ENCODE measurements at regions not wholly inside any gene's neighbourhood (a gene's known extent, or its start where the extent isn't known, plus 50 kb on each side); places are given as distances from the start of the nearest gene placed in this dataset.
"Not testable (repeated sequence)": the region's sequence is repeated elsewhere in the genome, so short reads cannot be mapped to it uniquely, and the experiment has no call there.

DNA sequence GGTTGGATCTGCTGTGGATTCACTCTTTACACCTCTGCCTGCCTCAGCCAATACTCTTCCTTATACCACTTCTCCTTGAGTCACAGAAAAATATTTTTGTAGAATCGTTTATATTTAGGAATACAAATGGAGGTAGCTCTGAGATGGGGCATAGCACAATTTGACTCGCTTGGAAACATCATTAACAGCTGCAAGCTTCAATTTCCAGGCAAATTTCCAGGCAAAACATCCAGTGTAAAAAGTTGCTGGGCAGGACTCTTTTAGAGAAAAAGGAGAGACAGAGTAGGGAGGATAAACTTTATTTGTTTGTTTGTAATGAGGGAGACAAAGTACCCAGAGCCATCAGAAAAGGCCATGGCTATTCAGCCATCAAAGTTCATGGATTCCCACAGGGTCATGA, 74.4 kb upstream of the SOX11 start:
- DNase-seq (ENCODE audit: low spot score): no peak

DNA sequence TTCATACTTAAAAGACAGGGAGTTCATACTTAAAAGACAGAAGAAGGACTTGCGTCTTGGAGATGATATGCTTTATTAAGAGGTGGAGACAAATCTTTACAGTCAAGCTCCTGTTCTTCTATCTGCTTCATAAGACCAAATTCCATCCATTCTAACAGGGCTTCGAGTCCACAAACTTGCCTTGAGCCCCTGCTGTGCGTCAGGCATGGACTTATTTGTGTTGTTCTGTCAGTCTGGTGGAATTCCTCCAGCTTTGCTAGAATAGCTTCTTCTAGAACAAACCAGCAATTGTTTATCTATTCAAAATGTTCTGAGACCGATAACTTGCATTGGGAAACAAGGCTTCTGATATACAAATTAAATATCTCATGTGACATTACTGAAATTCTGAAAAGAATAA, 73.9 kb upstream of the SOX11 start:
- DNase-seq (ENCODE audit: low spot score): no peak

- DNase-seq (ENCODE audit: low spot score): not testable (repeated sequence)
Observed at GRCh38 chr2:5625556-5626065, 66.6 kb upstream of the SOX11 start.

GRCh38 chr2:5628484-5628883, 63.7 kb upstream of the SOX11 start:
- not testable (repeated sequence) for DNase-seq (ENCODE audit: low spot score)

GRCh38 chr2:5629510-5629909, 62.7 kb upstream of the SOX11 start:
- DNase-seq (ENCODE audit: low spot score): not testable (repeated sequence)

GRCh38 chr2:5637051-5637450, 55.1 kb upstream of the SOX11 start:
- DNase-seq (ENCODE audit: low spot score): not testable (repeated sequence)
